ENCODE measurements at regions not wholly inside any gene's neighbourhood (a gene's known extent, or its start where the extent isn't known, plus 50 kb on each side); places are given as distances from the start of the nearest gene placed in this dataset.

DNA sequence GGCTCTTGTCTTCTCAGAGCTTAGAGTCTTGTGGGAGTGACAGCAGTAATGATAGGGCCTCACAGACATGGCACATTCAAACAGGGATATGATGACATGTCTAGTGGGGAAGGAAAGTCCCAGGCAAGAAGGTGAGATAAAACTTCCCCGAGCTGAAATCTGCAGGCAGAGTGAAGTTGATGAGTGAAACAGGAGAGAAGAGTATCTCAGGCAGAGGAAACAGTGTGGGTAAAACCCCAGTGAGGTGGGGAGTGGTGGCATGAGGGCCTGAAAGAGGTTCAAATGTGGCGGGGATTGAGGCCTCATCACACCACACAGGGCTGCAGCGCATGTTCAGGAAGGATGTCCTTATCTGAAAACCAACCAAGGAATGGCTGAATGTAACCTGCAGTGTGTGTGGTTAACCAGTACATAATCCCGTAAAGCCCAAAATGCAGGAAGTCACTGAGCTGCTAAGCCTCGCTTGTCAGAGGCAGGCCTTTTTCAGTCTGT lies 153.8 kb upstream of the E2F8 start:
- Histone ChIP-seq H3K27me3 (no peaks in the 10 kb centered on the region), H3K36me3 (no peaks in the 10 kb centered on the region), H3K4me3 (no peak overlapping the region), H3K4me1 (no peaks in the 10 kb centered on the region), H3K27ac (no peak overlapping the region), H3K9me3 (no peaks in the 10 kb centered on the region)
- intact Hi-C loops (cut with DNase I; ENCODE audit: low total_unique reads), result no loop called here
- no peak for DNase-seq (ENCODE audit: low spot score in 2 of 2)
- TF ChIP-seq POLR2A (IDR thresholded peaks at IDR 0.05) (no peak), POLR2AphosphoS5 (IDR thresholded peaks at IDR 0.05) (no peak)

GRCh38 chr11:19393941-19394340 lies 153.2 kb upstream of the E2F8 start:
- TF ChIP-seq POLR2AphosphoS5 (IDR thresholded peaks at IDR 0.05) (no peak), POLR2A (IDR thresholded peaks at IDR 0.05) (no peak)
- TF ChIP-seq, protein P1, sequence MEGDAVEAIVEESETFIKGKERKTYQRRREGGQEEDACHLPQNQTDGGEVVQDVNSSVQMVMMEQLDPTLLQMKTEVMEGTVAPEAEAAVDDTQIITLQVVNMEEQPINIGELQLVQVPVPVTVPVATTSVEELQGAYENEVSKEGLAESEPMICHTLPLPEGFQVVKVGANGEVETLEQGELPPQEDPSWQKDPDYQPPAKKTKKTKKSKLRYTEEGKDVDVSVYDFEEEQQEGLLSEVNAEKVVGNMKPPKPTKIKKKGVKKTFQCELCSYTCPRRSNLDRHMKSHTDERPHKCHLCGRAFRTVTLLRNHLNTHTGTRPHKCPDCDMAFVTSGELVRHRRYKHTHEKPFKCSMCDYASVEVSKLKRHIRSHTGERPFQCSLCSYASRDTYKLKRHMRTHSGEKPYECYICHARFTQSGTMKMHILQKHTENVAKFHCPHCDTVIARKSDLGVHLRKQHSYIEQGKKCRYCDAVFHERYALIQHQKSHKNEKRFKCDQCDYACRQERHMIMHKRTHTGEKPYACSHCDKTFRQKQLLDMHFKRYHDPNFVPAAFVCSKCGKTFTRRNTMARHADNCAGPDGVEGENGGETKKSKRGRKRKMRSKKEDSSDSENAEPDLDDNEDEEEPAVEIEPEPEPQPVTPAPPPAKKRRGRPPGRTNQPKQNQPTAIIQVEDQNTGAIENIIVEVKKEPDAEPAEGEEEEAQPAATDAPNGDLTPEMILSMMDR (IDR thresholded peaks at IDR 0.05), result no peak

DNA sequence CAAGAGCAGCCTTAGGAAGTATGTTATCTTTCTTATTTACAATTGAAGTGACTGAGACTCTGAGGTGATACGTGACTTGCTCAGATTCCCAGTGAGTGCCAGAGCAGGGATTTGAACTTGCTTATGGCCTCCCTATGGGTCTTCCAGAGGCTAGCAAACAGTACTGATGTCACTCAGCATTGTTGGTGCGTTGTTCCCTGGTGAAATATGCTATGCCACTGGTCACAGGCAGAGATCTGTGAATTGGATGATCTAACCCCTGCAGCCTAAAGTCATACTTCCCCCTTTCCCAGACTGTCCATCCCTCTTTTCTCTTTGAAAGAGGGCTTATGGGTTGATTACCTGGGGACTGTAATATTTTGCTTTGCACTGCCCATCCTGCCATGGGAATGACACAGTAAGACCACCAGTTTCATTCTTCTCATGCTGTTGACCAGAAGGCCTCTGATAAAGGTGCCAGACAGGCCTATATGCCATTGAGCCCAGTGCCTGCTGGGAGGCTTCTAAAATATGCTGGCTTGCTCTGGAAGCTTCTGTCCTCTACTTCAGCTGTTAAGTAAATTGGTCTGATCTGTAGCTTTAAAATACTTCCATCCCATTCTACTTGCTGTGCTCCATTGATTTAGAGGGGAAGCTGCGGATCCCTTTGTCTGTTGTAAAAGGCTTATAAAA lies 152.2 kb upstream of the E2F8 start:
- H3K4me1 ChIP-seq, result no peaks in the 10 kb centered on the region
- intact Hi-C loops (cut with DNase I; ENCODE audit: low total_unique reads), result no loop called here
- no peak overlapping the region for H3K27ac ChIP-seq
- H3K9me3 ChIP-seq, result no peaks in the 10 kb centered on the region
- no peak for DNase-seq (ENCODE audit: low spot score in 2 of 2)
- TF ChIP-seq, protein P1 (IDR thresholded peaks at IDR 0.05), result no peak
- TF ChIP-seq POLR2AphosphoS5 (IDR thresholded peaks at IDR 0.05) (no peak), POLR2A (IDR thresholded peaks at IDR 0.05) (no peak)
- no peaks in the 10 kb centered on the region for H3K27me3 ChIP-seq
- no peaks in the 10 kb centered on the region for H3K36me3 ChIP-seq
- H3K4me3 ChIP-seq, result no peak overlapping the region

More at GRCh38 chr11:19393941-19394340, 153.2 kb upstream of the E2F8 start:
- H3K27ac ChIP-seq, result no peak overlapping the region
- no peaks in the 10 kb centered on the region for H3K9me3 ChIP-seq
- intact Hi-C loops (cut with DNase I; ENCODE audit: low total_unique reads), result no loop called here
- H3K4me1 ChIP-seq, result no peaks in the 10 kb centered on the region
- H3K4me3 ChIP-seq, result no peak overlapping the region
- DNase-seq (ENCODE audit: low spot score in 2 of 2), result no peak
- H3K36me3 ChIP-seq, result no peaks in the 10 kb centered on the region
- no peaks in the 10 kb centered on the region for H3K27me3 ChIP-seq

DNA sequence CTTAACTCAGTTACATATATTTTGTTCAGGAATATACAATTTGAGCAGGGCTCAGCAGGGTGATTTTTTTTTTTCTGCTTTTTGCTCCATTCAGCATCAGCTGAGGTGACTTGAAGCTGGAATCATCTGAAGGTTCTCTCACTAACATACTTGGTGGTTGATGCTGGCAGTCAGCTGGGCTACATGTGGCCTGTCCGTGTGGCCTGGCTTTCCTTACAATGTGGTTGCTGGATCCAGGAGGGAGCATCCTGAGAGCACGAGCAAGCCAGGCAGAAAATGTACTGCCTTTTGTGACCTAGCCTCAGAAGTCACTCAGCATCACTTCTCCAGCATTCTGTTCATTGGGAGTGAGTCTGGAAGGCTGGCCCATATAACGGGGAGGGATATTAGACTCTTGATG lies 151.6 kb upstream of the E2F8 start:
- Histone ChIP-seq H3K27me3 (peaks cover 0 to 2% of the 10 kb centered on the region in 2 donors), H3K4me1 (no peaks in the 10 kb centered on the region), H3K4me3 (no peak overlapping the region), H3K9me3 (no peaks in the 10 kb centered on the region), H3K36me3 (no peaks in the 10 kb centered on the region), H3K27ac (no peak overlapping the region)
- DNase-seq (ENCODE audit: low spot score in 2 of 2), result no peak
- intact Hi-C loops (cut with DNase I; ENCODE audit: low total_unique reads), result no loop called here
- no peak for TF ChIP-seq POLR2A (IDR thresholded peaks at IDR 0.05)
- TF ChIP-seq, protein P1 (IDR thresholded peaks at IDR 0.05), result no peak
- TF ChIP-seq POLR2AphosphoS5 (IDR thresholded peaks at IDR 0.05), result no peak

DNA sequence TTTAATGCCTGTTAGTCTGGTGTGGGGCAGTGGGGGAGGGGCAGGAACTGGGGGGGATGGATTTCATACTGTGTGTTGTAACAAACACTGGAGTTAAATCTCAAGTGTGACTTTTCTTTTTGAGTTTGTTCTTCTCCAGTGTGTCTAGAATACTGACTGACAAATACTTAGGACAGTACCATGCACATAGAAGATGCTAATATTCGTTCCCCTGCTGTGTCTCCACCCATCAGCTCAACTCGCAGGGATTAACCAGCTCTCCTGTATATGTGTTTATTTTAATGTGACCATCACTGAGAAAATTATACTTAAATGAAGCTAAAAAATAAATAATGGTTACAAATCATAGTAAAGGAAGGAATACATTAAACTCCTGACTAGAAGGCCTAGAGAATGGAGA lies 150.9 kb upstream of the E2F8 start:
- H3K4me1 ChIP-seq, result no peaks in the 10 kb centered on the region
- TF ChIP-seq POLR2AphosphoS5 (IDR thresholded peaks at IDR 0.05), result no peak
- intact Hi-C loops (cut with DNase I; ENCODE audit: low total_unique reads), result no loop called here
- H3K4me3 ChIP-seq, result no peak overlapping the region
- no peaks in the 10 kb centered on the region for H3K9me3 ChIP-seq
- H3K36me3 ChIP-seq, result no peaks in the 10 kb centered on the region
- DNase-seq (ENCODE audit: low spot score in 2 of 2), result no peak
- H3K27me3 ChIP-seq, result peaks cover 0 to 2% of the 10 kb centered on the region in 2 donors
- H3K27ac ChIP-seq, result no peak overlapping the region

DNA sequence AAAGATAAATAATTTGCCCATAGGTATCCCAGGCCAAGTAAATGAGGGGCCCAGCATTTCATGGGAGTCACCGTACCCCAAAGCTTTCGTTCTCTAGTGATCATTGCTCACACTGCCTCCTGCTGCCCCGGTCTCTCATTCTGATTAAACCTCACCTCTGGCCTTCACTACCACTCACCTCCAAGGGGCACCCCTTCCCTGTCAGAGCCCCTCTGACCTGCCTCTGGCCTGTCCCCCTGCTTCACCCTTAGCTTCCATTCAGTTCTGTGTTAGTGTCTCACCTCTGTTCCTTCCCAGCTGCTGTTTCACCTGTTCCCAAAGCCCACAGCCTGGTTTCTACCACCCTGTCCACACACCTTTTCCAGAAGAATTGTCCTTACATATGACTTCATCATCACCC lies 150.3 kb upstream of the E2F8 start:
- intact Hi-C loops (cut with DNase I; ENCODE audit: low total_unique reads), result no loop called here
- Histone ChIP-seq H3K27me3 (peaks cover 0 to 2% of the 10 kb centered on the region in 2 donors), H3K4me3 (no peak overlapping the region), H3K4me1 (no peaks in the 10 kb centered on the region), H3K9me3 (no peaks in the 10 kb centered on the region), H3K36me3 (no peaks in the 10 kb centered on the region), H3K27ac (peak overlapping the region in 1 of 2 donors; percentile 69)
- TF ChIP-seq POLR2AphosphoS5 (IDR thresholded peaks at IDR 0.05) (no peak), POLR2A (IDR thresholded peaks at IDR 0.05) (no peak)
- TF ChIP-seq, protein P1 (IDR thresholded peaks at IDR 0.05), result no peak
- no peak for DNase-seq (ENCODE audit: low spot score in 2 of 2)

All from breast epithelium (tissue), 4 donors.